WERI-Rb-1 (cell line): ENCODE measurements at regions not wholly inside any gene's neighbourhood (a gene's known extent, or its start where the extent isn't known, plus 50 kb on each side); places are given as distances from the start of the nearest gene placed in this dataset.

Experiments used
- DNase-seq: peaks from one replicate; pipeline ENCODE4 v3.0.0-alpha.2; 2020
- H3K27ac ChIP-seq: fragments of 250-450 bp; sonication (Bioruptor Pico); 2 replicates; pipeline ENCODE4 v1.5.1; 2020; ENCODE audit warnings: mild to moderate bottlenecking, moderate library complexity
- H3K27me3 ChIP-seq: fragments of 250-450 bp; sonication (Bioruptor Pico); 2 replicates; pipeline ENCODE4 v1.5.1; 2021; ENCODE audit warnings: mild to moderate bottlenecking, low read depth, moderate library complexity; ENCODE audit not compliant: insufficient read depth, severe bottlenecking
- H3K36me3 ChIP-seq: fragments of 250-450 bp; sonication (Bioruptor Pico); 2 replicates; pipeline ENCODE4 v1.5.1; 2020; ENCODE audit warnings: mild to moderate bottlenecking, moderate library complexity
- H3K4me3 ChIP-seq: 2 replicates; pipeline ENCODE4 v1.5.1; 2011; ENCODE audit warnings: low read depth, mild to moderate bottlenecking, control low read depth, low read length
- H3K9me3 ChIP-seq: fragments of 250-450 bp; sonication (Bioruptor Pico); 2 replicates; pipeline ENCODE4 v1.5.1; 2021; ENCODE audit warnings: mild to moderate bottlenecking, moderate library complexity; ENCODE audit not compliant: severe bottlenecking
- TF ChIP-seq, protein P1 (sequence below): IDR thresholded peaks from 2 replicates; pipeline ENCODE4 v1.5.1; 2011; ENCODE audit warnings: low read depth, mild to moderate bottlenecking, control low read depth, inconsistent platforms, low read length

DNA sequence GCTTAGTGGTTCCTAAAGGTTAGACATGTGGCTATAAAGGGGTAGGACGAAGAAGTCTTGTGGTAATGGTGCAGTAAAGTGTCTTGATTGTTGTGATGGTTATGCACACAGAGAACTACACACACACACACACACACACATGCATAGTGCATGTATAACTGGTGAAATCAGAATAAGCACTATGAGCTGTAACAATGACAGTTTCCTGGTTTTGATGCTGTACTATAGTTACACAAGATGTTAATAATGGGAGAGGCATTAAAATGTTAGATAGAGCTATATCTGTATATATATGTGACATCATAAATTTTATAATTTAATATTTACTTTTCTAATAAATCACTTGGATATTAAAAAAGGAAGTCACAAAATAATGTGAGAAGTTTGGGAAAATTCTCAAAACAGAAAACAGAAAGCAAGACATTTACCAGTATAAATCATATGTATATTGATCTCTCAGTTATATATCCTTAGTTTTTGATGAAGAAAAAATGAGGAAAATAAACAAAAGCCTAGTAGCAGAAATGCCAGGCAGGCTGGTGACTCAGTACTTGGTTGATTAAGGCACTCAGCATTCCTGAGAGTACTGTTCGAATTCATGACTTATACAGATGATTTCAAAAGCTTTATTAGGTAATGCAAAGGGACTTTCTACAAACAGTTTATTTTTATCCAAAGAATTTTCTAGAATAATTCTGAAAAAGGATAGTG lies 350.5 kb upstream of the DAB2 start:
- TF ChIP-seq, protein P1, sequence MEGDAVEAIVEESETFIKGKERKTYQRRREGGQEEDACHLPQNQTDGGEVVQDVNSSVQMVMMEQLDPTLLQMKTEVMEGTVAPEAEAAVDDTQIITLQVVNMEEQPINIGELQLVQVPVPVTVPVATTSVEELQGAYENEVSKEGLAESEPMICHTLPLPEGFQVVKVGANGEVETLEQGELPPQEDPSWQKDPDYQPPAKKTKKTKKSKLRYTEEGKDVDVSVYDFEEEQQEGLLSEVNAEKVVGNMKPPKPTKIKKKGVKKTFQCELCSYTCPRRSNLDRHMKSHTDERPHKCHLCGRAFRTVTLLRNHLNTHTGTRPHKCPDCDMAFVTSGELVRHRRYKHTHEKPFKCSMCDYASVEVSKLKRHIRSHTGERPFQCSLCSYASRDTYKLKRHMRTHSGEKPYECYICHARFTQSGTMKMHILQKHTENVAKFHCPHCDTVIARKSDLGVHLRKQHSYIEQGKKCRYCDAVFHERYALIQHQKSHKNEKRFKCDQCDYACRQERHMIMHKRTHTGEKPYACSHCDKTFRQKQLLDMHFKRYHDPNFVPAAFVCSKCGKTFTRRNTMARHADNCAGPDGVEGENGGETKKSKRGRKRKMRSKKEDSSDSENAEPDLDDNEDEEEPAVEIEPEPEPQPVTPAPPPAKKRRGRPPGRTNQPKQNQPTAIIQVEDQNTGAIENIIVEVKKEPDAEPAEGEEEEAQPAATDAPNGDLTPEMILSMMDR, result no peak
- Histone ChIP-seq H3K36me3 (no peaks in the 10 kb centered on the region), H3K9me3 (no peaks in the 10 kb centered on the region), H3K4me3 (no peak overlapping the region), H3K27me3 (no peaks in the 10 kb centered on the region), H3K27ac (no peak overlapping the region)
- DNase-seq, result no peak

- Histone ChIP-seq H3K27me3 (no peaks in the 10 kb centered on the region), H3K27ac (no peak overlapping the region), H3K9me3 (no peaks in the 10 kb centered on the region), H3K36me3 (no peaks in the 10 kb centered on the region), H3K4me3 (no peak overlapping the region)
- DNase-seq, result no peak
- TF ChIP-seq, protein P1, result no peak
Observed at GRCh38 chr5:39774605-39775004, 349.8 kb upstream of the DAB2 start.

DNA sequence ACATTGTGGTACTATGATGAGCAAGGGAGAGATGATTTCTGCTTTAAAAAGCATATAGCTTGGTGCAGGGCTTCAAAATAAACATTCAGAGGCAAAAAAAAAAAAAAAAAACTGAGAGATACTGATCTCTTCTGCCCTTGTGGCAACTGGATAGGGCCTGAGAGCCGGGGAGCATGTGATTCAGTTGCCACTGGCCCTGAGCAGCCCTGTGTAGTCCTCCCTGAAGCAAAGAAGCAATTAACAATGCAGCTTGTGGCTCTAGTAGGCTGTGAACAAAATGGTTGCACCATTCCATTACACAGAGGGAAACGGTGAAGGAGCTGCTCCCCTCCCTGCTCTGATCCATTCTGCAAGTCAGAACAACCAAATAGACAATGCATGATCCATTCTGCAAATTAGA lies 347.5 kb upstream of the DAB2 start:
- H3K9me3 ChIP-seq, result no peaks in the 10 kb centered on the region
- no peaks in the 10 kb centered on the region for H3K36me3 ChIP-seq
- DNase-seq, result no peak
- no peaks in the 10 kb centered on the region for H3K27me3 ChIP-seq
- TF ChIP-seq, protein P1, result no peak
- no peak overlapping the region for H3K4me3 ChIP-seq
- no peak overlapping the region for H3K27ac ChIP-seq

DNA sequence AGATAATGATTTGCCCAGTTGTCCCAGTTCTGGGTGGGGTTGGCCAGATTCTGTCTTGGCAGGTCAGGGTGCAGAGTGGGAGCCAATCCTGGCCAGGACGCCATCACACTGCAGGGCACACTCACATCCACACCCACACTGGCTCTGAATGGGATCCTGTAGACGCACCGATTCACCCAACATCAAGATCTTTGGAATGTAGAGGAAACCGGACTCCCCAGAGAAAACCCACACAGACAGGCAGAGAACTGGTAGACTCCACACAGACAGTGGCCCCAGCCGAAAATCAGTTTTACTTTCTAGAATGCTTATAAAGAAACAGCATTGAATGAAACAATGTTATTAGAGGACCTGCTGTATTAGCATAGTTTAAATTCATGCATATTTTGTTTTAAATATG lies 343.1 kb upstream of the DAB2 start:
- H3K27me3 ChIP-seq, result no peaks in the 10 kb centered on the region
- H3K27ac ChIP-seq, result no peak overlapping the region
- TF ChIP-seq, protein P1, result no peak
- H3K9me3 ChIP-seq, result no peaks in the 10 kb centered on the region
- no peaks in the 10 kb centered on the region for H3K36me3 ChIP-seq
- DNase-seq, result no peak
- H3K4me3 ChIP-seq, result no peak overlapping the region

GRCh38 chr5:39765366-39765765 lies 340.6 kb upstream of the DAB2 start:
- Histone ChIP-seq H3K36me3 (no peaks in the 10 kb centered on the region), H3K27ac (no peak overlapping the region), H3K9me3 (no peaks in the 10 kb centered on the region), H3K4me3 (no peak overlapping the region), H3K27me3 (no peaks in the 10 kb centered on the region)
- no peak for DNase-seq
- TF ChIP-seq, protein P1, result no peak

DNA sequence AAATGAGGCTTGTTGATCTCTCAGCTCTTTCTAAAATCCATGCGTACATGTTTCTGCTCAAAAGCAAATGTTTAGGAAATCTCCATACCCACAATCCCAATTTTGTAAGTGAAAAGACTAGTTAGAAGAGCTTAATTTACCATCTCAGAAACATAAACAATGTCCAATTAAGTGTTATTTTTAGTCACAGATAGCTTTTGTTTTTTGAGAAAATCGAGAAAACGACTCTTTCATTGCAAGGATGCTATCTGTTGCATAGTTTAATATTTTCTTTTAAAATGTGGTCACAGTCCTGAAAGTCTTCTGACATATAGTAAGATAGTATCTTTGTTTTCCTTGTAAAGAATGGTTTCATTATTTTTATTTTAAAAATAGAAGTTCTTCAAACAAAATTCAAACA lies 338.0 kb upstream of the DAB2 start:
- Histone ChIP-seq H3K4me3 (no peak overlapping the region), H3K36me3 (no peaks in the 10 kb centered on the region), H3K27ac (no peak overlapping the region), H3K27me3 (no peaks in the 10 kb centered on the region), H3K9me3 (no peaks in the 10 kb centered on the region)
- no peak for DNase-seq
- TF ChIP-seq, protein P1, result no peak
